GM19328 (cell line): ENCODE measurements at regions not wholly inside any gene's neighbourhood (a gene's known extent, or its start where the extent isn't known, plus 50 kb on each side); places are given as distances from the start of the nearest gene placed in this dataset.
"Not testable (repeated sequence)": the region's sequence is repeated elsewhere in the genome, so short reads cannot be mapped to it uniquely, and the experiment has no call there.

Experiments
- ATAC-seq: cut with Tn5 transposase; IDR thresholded peaks from one replicate; pipeline ENCODE4 v1.9.1; 2021; ENCODE audit warnings: mild to moderate bottlenecking, moderate library complexity; ENCODE audit not compliant: unreplicated experiment

- no peak for ATAC-seq
These were observed 514.6 kb downstream of the KCNJ2 start for GRCh38 chr17:70683936-70684335.

GRCh38 chr17:70687421-70687820 is 518.1 kb downstream of the KCNJ2 start:
- no peak for ATAC-seq

- ATAC-seq, result no peak
These were observed 521.8 kb downstream of the KCNJ2 start for GRCh38 chr17:70691150-70691549.

GRCh38 chr17:70699408-70699807 is 530.1 kb downstream of the KCNJ2 start:
- ATAC-seq, result no peak

DNA sequence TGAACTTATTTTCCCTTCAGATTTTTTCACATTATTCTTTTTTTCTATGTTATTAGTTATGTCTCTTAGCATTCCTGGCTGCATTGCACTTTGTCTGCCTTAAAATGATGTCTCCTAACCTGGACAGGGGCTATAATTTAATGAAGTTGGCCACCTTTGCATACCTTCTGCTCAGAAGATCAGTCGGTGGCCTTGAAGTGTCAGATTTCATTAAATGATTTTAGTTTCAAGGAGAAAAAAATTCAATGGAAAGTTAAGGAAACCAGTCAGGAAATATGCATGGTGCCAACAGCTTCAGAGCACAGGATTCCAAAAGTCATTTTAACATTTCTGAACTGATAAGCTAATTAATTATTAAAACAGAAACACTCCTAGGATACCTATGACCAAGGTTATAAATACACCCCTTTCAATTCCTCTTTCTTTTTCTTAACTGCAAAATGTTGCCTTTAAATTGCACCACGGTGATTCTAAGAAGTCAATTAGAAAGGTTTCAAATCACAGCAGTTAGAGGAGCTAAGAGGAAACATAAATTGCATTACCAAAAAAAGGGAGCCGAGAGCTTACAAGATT is 533.4 kb downstream of the KCNJ2 start:
- ATAC-seq, result no peak

DNA sequence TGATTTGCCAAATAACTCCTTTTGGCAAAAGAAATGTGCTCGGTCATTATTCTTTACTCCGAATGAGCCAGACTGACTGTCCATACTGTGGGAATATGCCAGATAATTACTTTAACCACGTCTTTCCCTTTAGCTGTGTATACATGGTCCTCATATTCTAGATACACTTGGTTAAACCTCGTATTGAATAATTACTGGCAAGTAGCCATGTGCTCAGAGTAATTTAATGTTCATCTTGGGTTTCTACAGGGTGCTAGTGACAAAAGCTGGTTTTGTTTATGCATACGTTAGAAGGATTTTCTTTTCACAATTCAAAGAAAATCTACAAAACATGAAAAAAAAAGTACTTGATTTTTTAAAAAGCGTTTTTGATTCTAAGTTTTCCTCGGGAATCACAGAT is 540.3 kb downstream of the KCNJ2 start:
- no peak for ATAC-seq

GRCh38 chr17:70713694-70714093 is 544.4 kb downstream of the KCNJ2 start:
- ATAC-seq, result no peak

- ATAC-seq, result no peak
These were observed 547.2 kb downstream of the KCNJ2 start for GRCh38 chr17:70716551-70716950.

DNA sequence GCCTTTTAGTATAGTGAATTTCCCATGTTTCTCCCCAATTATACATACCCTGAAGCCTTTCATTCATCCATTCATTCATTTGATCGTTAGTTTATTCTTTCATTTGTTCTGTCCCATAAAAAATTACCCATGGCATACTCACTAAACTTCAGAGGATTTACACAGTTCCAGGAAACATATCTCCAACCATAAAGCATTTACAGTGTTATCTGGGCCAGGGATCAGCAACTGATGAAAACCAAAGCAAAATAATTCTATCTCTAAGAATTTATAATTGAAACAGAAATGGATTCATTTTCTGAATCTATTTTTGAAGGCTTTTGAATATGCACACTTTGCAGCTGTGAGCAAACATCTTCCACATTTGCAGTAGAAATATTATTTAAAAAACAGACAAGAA is 547.7 kb downstream of the KCNJ2 start:
- no peak for ATAC-seq

DNA sequence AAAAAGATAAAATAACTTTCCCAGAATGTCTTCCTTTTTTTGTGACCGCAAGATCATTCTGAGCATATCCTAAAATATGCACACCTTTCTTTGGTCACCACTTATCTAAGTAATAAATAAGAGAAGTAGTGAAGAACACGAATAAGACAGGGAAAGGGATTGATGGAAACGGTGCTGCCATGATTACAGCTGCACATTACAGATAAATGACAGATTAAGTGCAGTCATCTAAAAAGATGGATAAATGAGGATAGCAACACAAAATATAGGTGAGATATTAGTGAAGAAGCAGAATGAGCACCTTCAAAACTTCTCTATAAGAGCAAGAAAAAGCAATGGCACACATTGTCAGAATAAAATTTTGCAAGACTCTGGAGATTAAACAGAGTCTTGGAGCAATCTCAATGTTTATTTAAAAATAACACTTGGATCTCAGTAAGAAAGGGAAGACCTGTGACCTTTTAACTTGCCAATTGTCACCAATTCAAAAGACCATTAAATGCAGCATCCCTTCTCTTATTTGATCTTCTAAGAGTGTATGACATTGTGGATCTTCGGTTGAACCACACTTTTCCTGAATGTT is 567.1 kb downstream of the KCNJ2 start:
- ATAC-seq, result no peak

DNA sequence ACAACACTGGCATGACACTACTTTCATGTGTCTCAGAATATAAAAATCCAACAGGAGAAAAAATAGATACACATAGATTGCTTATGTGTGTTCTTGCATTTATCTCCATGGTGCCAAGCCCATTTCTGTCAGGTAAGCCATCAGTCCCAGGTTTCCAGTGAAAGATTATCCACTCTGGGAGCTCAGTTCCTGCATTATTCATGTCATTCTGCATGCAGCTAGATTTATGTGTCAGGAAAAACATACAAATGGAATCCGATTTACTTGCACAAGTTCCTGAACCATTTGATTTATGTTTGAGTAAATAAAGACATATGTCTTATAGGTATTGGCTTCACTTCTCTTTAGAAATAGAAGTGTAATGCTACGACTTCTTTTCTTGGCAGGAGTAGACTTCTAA is 569.7 kb downstream of the KCNJ2 start:
- no peak for ATAC-seq

DNA sequence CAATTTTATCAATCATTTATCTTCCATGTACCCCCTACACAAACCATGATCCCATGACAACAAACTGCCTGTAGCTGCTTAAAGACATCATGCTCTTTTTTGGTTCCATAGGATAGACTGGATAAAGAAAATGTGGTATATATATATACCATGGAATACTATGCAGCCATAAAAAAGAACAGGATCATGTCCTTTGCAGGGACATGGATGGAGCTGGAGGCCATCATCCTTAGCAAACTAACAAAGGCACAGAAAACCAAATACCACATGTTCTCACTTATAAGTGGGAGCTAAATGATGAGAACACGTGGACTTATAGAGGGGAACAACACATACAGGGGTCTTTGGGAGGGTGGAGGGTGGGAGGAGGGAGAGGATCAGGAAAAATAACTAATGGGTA is 577.2 kb downstream of the KCNJ2 start:
- ATAC-seq, result not testable (repeated sequence)

DNA sequence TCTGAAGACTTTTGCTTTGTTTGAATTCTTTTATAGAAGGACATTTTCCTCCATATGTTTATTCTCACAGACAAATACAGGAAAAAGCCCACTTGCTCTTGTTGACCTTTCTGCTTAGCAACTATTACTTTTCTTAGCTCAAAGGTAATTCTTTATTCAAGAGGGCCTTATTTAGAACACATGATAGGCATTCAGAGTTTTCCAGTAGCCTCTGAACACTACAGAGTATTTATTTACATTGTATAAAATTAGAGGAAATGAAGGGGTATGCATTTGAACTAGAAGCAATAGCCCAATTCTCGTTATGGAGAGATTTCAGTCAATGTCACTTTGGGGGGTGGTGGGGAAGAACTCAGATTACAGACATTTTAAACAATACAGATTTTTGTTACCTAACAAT is 581.7 kb downstream of the KCNJ2 start:
- no peak for ATAC-seq

DNA sequence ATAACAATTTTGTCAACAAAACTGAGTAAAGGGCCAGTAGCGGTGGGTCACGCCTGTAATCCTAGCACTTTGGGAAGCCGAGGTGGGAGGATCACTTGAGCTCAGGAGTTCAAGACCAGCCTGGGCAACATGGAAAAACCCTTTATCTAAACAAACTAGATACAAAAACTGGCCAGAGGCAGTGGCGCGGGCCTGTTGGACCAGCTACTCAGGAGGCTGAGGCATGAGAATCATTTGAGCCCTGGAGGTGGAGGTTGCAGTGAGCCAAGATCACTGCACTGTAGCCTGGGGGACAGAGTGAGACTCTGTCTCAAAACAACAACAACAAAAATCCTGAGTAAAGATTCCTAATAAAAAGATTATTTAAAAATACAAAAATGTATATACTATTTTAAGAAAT is 583.1 kb downstream of the KCNJ2 start:
- ATAC-seq, result not testable (repeated sequence)

- no peak for ATAC-seq
These were observed 583.7 kb downstream of the KCNJ2 start for GRCh38 chr17:70752966-70753467.

DNA sequence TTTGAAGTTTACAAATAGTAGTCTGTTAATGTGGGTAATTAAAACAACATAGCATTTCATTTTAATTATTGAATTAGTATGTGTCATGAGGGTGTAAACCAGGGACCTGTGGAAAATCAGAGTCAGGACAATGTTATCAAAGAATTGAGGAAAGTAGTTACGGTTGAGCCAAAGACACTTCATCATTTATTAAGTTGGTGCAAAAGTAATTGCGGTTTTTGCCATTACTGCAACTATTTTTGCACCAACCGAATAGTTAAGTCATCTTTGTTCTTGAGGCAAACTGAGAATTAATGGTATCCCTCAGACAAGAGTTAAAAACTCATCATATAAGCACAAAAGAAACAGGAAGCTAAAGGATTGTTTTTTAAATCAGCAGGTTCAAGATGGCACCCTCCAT is 593.7 kb downstream of the KCNJ2 start:
- ATAC-seq, result no peak

DNA sequence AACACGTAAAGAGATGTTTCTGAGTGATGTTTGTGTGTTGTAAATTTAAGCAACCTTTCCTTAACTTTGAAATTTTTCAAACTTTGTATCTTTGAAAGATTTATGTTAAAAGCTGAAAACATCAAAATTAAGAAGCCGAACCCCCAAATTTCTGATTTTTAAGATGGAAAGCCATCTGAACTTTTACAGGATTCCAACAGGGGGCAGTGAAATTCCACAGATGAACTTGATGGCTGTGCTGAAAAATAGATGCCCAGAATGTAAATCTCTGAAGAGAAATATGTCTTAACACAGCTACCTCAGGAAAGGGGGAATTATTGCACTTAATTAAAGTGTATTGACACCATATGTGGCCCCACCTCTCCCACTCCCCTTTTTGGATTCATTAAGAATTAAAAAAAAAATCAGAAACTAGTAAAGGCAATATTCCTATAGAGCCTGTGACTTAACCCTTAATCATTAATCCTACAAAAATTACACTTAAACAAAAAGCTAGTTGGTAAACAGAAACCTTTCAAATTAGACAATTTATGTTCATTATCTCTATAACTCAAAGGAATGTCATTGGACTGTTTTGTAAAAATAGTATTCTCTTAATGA is 597.9 kb downstream of the KCNJ2 start:
- ATAC-seq, result no peak

- no peak for ATAC-seq
These were observed 600.6 kb downstream of the KCNJ2 start for GRCh38 chr17:70769956-70770355.

GRCh38 chr17:70771804-70772386 is 602.6 kb downstream of the KCNJ2 start:
- ATAC-seq, result no peak

DNA sequence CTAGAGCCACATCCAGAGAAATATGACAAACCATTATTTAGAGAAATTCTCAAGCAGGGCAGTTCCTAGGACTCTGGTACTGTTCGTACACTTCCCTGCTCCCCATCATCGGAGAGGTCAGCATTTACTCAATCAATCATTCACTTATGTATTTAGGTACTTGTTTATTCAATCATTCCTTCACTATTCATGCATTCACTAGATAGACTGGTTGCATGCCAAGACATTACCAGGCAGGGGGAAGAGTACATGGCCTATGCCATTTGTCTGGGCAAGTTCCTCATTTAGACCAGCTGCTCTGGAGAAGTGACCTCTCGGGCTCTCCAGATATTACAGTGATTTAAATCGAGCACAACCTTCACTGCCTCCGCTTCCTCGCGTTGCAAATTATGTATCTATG is 603.4 kb downstream of the KCNJ2 start:
- ATAC-seq, result no peak

DNA sequence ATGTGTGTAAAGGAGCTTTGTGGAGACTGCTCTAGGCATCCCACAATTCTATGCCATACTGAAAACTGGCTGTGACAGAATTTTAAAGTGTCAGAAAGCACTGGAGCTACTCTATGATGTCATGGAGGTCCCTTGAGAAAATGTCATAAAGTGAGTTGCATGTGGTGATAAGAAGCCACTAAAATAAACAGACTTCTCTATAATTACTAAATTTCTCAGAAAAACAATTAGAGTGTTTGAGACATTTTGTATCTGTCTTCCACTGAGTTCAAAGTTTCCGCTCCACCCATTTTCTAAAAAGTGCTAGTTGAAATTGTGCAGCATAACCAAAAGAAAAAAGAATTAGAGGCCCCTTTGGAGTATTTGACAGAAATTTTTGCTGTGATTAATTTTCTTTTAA is 603.9 kb downstream of the KCNJ2 start:
- no peak for ATAC-seq
